Astrocyte of the cerebellum (primary cell): ENCODE measurements at regions not wholly inside any gene's neighbourhood (a gene's known extent, or its start where the extent isn't known, plus 50 kb on each side); places are given as distances from the start of the nearest gene placed in this dataset.

Experiments
- DNase-seq: peaks from one replicate; pipeline ENCODE4 v3.0.0-alpha.2; 2011; ENCODE audit warnings: low read depth
- H3K4me3 ChIP-seq: 2 replicates; pipeline ENCODE4 v1.5.1; 2011; ENCODE audit warnings: mild to moderate bottlenecking, low read depth, low read length, moderate library complexity
- CTCF ChIP-seq: IDR thresholded peaks from 2 replicates; pipeline ENCODE4 v1.5.1; 2012; ENCODE audit warnings: low read length, low read depth, moderate library complexity, mild to moderate bottlenecking; ENCODE audit errors: missing control alignments
- in situ Hi-C: cut with HindIII; loops from 2 replicates; pipeline ENCODE4 v1.10.0; 2017; ENCODE audit warnings: low sequenced_read_pairs

- H3K4me3 ChIP-seq = no peak overlapping the region
- DNase-seq = no peak
- in situ Hi-C loops = no loop called here
- TF ChIP-seq CTCF = no peak
Measured at GRCh38 chr2:120831086-120831485, 95.4 kb downstream of the GLI2 start.

DNA sequence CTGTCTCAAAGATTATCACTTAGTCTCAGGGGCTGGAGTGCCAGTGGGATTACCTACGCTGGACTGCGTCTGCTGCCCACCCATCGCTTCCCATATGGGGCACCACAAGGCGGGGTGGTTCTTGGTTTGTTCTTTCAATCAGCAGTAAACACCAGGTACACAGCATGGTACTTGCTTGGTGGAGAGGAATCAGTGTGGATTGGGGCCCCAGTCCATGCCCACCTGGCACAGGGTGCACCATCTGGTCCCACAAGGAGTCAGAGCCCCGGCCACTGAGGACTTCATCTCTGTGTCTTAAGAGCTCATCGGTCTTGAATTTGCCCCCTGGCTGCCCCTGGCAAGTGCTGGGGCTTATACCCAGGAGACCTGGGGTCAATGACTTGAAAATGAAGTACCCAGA, 96.2 kb downstream of the GLI2 start:
- DNase-seq = no peak
- in situ Hi-C loops = no loop called here
- TF ChIP-seq CTCF = no peak
- no peak overlapping the region for H3K4me3 ChIP-seq

DNA sequence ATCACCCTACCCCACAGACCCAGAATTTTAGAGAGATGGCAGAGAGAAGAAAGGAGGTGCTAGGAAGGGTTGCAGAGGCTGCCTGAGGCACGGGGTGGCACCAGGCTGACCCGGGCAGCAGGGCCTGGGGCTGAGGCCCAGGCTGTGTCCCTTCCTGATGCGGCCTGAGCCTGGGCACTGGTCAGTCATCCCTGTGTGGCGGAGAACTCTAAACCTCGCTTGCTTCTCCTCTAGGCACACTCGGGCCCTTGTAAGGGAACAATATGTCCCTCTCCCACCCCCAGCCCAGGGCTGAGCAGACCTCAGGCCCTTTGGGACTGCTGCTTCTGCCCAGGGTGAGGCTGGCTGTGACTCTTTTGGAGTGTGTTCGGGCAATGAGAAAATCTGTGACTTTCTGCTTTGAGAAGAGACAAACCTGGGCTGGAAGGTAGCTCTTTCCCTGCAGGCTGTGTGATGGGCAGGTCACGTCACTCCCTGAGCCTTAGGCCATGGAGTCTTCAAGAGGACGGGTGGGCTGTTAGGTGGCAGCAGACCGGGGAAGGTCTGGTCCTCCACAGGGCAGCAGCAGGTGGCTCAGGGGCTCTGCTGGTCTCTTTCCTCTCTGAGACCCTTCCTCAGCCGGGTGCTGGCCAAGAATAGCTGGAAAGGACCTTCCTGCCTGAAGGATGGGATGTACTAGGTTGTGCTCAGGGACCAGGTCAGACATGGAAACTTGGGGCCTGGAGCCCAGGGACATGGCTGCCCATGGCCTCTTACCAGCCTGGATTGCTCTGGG, 96.8 kb downstream of the GLI2 start:
- H3K4me3 ChIP-seq = no peak overlapping the region
- in situ Hi-C loops = no loop called here
- DNase-seq = no peak
- TF ChIP-seq CTCF = no peak

DNA sequence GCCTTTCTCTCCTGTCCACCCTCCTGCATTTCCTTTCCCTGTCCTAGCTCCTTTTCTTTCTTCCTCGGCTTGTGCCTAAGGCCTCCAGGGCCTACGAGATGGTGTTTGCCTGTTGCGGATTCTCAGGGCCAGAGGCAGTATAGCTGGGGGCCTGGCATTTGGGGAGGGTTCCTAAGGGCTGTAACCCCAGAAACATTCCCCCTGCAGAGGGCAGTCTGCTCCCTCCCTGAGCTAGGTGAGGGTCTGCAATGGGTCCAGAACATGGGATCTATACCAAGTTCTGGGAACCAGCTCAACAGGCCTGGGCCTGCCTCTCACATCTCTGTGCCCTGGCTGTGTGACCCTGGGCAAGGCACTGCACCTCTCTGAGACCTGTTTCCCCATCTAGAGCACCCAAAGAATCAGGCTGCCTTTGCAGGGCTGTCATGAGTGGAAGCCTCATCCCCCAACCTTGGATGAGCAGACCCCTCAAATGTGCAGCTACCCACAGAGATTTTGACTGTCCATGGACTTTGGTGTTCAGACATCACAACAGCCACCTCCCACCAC, 97.5 kb downstream of the GLI2 start:
- no peak overlapping the region for H3K4me3 ChIP-seq
- peak; percentile 11 for TF ChIP-seq CTCF
- in situ Hi-C loops = no loop called here
- DNase-seq = no peak

GRCh38 chr2:120834206-120834605, 98.5 kb downstream of the GLI2 start:
- no peak for DNase-seq
- in situ Hi-C loops = no loop called here
- no peak overlapping the region for H3K4me3 ChIP-seq
- no peak for TF ChIP-seq CTCF

DNA sequence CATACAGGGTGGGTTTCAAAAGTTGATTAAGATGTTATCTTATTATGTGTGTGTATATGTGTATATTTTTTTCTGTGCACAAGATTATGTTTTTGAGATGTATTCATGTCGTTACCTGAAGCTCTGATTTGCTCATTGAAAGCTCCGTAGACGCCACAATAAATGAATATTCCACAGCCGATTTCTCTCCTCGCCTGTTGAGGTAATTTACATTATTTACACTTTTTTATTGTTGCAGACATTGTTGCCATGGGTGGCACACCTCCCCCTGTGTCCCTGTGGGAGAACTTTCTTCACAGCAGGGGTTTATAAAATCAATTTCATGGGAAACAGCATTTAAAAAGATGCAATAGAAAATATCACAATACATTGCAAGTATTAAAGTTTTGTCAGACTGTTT, 100.6 kb downstream of the GLI2 start:
- DNase-seq = no peak
- in situ Hi-C loops = no loop called here
- no peak overlapping the region for H3K4me3 ChIP-seq
- no peak for TF ChIP-seq CTCF
